ENCODE measurements at regions not wholly inside any gene's neighbourhood (a gene's known extent, or its start where the extent isn't known, plus 50 kb on each side); places are given as distances from the start of the nearest gene placed in this dataset.

- no peak for TF ChIP-seq ZKSCAN1 (IDR thresholded peaks at IDR 0.05; ENCODE audit: low read length)
- no peak for TF ChIP-seq CTCF (CRISPR knock-in tag; IDR thresholded peaks at IDR 0.05)
- TF ChIP-seq SIN3B (IDR thresholded peaks at IDR 0.05; ENCODE audit: low read length) = no peak
- no peak for TF ChIP-seq FOSL1 (CRISPR knock-in tag; IDR thresholded peaks at IDR 0.05; ENCODE audit: borderline replicate concordance)
- TF ChIP-seq ZNF234 (CRISPR knock-in tag; conservative IDR thresholded peaks at IDR 0.05) = no peak
- no peak for TF ChIP-seq RBAK (CRISPR knock-in tag; IDR thresholded peaks at IDR 0.05)
- no peak for TF ChIP-seq PRMT3 (CRISPR knock-in tag; IDR thresholded peaks at IDR 0.05; ENCODE audit: borderline replicate concordance, low read depth)
- no peak for TF ChIP-seq FOXJ3 (CRISPR knock-in tag; IDR thresholded peaks at IDR 0.05; ENCODE audit: borderline replicate concordance)
These were observed 236.7 kb downstream of the SLITRK2 start for GRCh38 chrX:146054311-146054710.
